ENCODE measurements at regions not wholly inside any gene's neighbourhood (a gene's known extent, or its start where the extent isn't known, plus 50 kb on each side); places are given as distances from the start of the nearest gene placed in this dataset.

GRCh38 chr6:90403489-90404381, 107.1 kb upstream of the BACH2 start:
- no peak for DNase-seq (ENCODE audit: low read depth in 2 of 2)

- DNase-seq (ENCODE audit: low read depth in 2 of 2): no peak
Observed at GRCh38 chr6:90402831-90403192, 106.2 kb upstream of the BACH2 start.

- peak in 1 of 2 donors; percentile 26 for DNase-seq (ENCODE audit: low read depth in 2 of 2)
Observed at GRCh38 chr6:90401933-90402830, 105.5 kb upstream of the BACH2 start.

- peak in 1 of 2 donors; percentile 42 for DNase-seq (ENCODE audit: low read depth in 2 of 2)
Observed at GRCh38 chr6:90399970-90400369, 103.3 kb upstream of the BACH2 start.

GRCh38 chr6:90397929-90398674, 101.5 kb upstream of the BACH2 start:
- DNase-seq (ENCODE audit: low read depth in 2 of 2): peak; percentile 81 to 92

- DNase-seq (ENCODE audit: low read depth in 2 of 2): no peak
Observed at GRCh38 chr6:90397047-90397446, 100.4 kb upstream of the BACH2 start.

GRCh38 chr6:90393232-90393884, 96.7 kb upstream of the BACH2 start:
- DNase-seq (ENCODE audit: low read depth in 2 of 2): peak in 1 of 2 donors; percentile 47

GRCh38 chr6:90390379-90390778, 93.7 kb upstream of the BACH2 start:
- no peak for DNase-seq (ENCODE audit: low read depth in 2 of 2)

- DNase-seq (ENCODE audit: low read depth in 2 of 2): no peak
Observed at GRCh38 chr6:90388395-90388794, 91.8 kb upstream of the BACH2 start.

GRCh38 chr6:90387826-90388225, 91.2 kb upstream of the BACH2 start:
- DNase-seq (ENCODE audit: low read depth in 2 of 2): no peak

- no peak for DNase-seq (ENCODE audit: low read depth in 2 of 2)
Observed at GRCh38 chr6:90387383-90387775, 90.7 kb upstream of the BACH2 start.

- no peak for DNase-seq (ENCODE audit: low read depth in 2 of 2)
Observed at GRCh38 chr6:90386399-90387382, 90.0 kb upstream of the BACH2 start.

- no peak for DNase-seq (ENCODE audit: low read depth in 2 of 2)
Observed at GRCh38 chr6:90385759-90386313, 89.2 kb upstream of the BACH2 start.

GRCh38 chr6:90384720-90385119, 88.1 kb upstream of the BACH2 start:
- DNase-seq (ENCODE audit: low read depth in 2 of 2): no peak

GRCh38 chr6:90383196-90383822, 86.7 kb upstream of the BACH2 start:
- no peak for DNase-seq (ENCODE audit: low read depth in 2 of 2)

- DNase-seq (ENCODE audit: low read depth in 2 of 2): no peak
Observed at GRCh38 chr6:90382760-90383159, 86.1 kb upstream of the BACH2 start.

GRCh38 chr6:90375681-90376439, 79.2 kb upstream of the BACH2 start:
- no peak for DNase-seq (ENCODE audit: low read depth in 2 of 2)

GRCh38 chr6:90374201-90374600, 77.6 kb upstream of the BACH2 start:
- DNase-seq (ENCODE audit: low read depth in 2 of 2): no peak

- DNase-seq (ENCODE audit: low read depth in 2 of 2): no peak
Observed at GRCh38 chr6:90372885-90373284, 76.2 kb upstream of the BACH2 start.

Measured in stimulated activated CD8-positive, alpha-beta memory T cell treated with anti-CD3 and anti-CD28 coated beads, Interleukin-7, amount 100 ng/mL, for 4 hours (primary cell).